ENCODE measurements at regions not wholly inside any gene's neighbourhood (a gene's known extent, or its start where the extent isn't known, plus 50 kb on each side); places are given as distances from the start of the nearest gene placed in this dataset.

DNA sequence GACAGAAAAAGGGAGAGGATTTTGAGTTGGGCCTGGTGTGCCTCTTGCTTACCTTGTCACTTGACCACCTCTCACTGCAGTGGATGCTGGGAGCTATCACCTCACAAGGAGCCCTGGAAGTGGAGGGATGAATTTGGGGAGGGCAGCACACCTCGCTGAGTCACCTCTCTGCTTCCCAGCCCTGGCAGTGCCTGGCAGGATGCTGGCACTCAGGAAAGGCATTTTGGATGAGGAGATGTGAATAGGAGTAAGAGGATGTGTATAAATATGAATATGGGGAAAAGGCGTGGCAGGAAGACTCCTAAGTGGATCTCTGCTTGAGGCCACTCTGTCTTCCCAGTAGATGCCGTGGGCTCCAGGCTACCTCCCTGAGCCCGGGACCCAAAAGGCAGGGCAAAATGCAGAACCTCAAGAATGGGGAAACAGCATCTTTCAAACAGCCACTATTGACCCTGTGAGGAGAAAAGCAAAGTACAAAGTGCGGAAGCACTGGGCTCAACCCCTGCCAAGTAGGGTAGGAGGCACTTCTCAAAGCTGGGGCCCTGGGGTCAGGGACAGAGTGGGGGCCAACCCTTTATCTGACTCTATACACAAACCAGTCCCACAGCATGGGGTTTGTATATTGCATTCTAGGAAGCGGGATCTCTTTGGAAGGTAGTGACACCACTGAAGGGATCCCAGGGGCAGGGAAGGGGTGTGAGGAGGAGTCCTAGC, 164.5 kb upstream of the GLI2 start:
- no peak for DNase-seq

DNA sequence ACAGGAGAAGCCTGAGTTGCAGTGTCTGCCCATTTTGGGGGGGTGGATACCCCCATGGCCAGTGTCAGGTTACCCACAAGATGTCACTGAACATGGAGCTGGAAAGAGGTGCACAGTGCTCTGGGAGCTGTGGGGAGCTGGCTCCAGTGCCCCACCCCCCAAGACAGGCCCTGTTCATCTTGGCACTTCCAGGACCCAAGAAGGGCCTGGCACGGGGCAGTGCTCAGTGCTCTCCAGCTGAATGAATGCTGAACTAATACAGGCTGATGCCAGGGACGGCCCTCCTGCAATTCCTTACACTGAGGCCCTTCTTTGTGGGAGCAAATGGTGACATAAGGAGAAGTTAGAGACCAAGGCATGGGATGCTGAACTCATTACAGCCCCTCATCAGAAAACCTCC, 163.4 kb upstream of the GLI2 start:
- no peak for DNase-seq

DNA sequence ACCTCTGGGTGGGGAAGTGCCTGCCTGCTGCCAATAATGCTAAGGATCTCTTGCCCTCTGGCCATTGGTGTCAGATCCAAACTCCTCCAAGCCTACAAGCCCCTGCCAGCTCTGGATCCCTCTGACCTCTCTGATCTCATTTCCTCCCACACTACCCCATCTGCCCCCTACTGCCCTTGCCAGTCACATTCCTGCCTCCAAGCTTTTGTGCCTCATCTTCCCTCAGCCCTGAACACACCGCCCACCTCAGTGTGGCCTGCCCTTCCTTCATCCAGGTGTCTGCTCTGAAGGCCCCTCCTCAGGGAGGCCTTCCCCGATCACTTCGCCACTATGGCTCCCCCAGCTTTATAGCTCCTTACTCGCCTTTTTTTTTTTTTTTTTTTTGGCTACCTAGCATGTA, 161.0 kb upstream of the GLI2 start:
- DNase-seq = no peak

DNA sequence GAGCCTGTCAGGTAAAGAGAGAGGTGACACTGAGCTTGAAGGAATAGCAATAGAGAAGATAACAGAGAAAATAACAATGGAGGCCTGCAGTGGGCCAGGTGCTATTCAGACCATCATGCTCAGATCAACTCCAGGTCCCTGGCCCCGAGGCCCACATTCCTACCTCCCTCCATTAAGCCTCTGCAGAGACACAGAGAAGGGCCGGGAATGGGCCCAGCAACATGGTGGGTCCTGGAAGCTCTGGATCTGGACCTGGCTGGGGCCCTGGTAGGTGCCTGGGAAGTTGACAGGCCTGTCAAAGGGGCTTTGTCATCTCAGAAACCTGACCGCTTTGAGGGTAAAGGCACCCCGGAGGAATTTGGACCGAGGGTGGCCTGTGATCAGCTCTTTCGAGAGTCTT, 159.7 kb upstream of the GLI2 start:
- DNase-seq = no peak

DNA sequence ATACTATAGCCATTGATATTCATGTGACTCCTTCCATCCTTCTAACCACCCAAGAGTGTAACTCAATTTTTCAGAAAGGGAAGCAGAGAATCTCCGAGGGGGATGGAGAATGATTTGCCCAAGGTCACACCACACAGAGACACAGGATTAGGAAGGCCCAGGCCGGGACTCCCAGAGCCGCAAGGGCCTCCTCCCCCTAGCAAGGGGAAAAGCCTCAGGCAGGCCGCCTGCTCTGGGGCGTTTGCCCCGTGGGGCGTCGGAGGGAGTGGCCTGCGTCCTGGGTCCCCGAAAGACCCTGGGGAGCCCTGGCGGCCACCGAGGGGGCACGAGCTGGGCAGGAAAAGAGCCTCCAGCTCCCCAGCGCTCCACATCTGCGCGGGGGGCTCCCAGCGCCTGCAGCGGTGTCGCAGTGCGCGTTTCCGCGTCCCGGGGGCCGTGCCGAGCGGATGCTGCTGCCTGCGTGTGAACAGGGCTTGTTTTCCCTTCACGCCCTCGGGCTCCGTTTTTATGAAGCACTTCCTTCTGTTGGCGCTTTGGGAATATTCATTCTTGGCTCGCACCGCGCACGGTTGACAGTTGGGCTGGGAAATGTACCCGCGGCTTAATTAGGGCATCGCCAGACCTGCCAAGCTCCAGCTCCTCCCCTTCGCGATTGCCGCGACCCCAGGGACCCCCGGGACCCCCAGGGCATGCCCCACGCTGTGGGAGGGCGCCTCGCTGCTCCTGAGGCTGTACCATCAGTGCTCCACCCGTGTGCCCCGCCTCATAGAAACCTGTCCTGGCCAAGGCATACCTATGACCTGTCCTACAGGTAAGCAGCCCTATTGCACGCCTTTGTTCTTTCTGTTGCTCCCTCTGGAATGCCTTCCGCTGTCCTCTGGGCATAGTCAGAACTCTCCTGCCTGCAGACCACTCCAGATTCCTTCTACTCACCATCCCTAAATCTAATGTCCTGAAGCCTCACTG, 158.9 kb upstream of the GLI2 start:
- no peak for DNase-seq

DNA sequence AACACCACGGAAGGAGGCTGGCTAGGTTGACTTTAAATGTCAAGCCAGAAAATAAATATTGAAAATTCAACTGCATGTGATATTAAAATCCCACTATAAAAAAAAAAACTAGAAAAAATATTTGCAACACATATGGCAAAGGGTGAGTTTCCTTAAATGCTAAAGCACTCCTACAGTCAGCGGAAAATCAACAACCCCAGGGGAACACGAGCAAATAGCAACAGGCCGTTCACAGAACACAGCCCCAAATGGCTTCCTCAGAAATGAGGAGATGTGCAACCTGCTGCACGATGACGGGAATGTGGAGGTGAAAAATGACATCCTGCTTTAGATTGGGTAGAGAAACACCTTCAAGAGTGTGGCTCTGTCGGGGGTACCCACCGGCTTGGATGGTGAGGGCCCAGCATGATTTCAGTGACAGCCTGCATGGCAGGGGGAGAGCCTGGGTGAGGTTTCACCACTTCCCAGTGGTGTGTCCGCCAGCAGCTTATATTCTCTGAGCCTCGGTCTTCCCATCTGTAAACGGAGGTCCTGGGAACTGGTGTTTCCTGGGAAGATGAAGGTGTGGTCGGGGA, 157.9 kb upstream of the GLI2 start:
- DNase-seq = no peak

DNA sequence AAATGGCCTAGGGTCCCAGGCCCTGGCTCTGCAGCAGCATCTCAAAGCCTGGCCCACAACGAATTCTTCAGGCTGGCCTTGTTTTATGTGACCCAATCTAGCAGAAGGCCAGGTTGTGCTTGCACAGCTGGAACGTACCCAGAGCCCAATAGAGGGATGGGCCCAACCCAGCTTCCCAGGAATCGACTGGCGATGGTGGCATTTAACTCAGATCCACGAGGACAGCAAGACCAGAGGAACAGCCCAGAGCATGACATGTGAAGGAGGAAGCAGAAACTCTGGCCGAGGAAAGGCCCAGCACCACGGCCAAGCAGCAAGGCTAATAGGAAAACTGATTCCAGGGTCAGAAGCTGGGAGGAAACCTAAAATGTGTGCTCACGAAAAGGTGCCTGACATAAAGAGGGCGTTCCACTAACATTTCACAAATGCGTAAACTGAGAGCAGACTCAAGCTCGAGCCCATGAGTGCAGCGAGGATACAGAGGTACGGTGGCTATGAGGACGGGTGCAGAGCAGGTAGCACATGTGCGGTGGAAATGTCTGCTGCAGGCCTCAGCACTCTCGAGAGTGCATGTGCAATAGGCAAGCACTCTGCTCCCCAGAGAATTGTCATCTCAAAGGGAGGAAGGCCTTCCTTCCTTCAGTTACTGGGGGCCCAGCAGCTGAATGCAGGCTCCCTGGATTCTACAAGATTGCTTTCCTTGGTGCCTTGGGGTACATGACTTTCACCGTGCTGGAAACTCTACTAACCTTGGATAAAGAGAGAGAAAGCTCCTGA, 156.9 kb upstream of the GLI2 start:
- DNase-seq = no peak

DNA sequence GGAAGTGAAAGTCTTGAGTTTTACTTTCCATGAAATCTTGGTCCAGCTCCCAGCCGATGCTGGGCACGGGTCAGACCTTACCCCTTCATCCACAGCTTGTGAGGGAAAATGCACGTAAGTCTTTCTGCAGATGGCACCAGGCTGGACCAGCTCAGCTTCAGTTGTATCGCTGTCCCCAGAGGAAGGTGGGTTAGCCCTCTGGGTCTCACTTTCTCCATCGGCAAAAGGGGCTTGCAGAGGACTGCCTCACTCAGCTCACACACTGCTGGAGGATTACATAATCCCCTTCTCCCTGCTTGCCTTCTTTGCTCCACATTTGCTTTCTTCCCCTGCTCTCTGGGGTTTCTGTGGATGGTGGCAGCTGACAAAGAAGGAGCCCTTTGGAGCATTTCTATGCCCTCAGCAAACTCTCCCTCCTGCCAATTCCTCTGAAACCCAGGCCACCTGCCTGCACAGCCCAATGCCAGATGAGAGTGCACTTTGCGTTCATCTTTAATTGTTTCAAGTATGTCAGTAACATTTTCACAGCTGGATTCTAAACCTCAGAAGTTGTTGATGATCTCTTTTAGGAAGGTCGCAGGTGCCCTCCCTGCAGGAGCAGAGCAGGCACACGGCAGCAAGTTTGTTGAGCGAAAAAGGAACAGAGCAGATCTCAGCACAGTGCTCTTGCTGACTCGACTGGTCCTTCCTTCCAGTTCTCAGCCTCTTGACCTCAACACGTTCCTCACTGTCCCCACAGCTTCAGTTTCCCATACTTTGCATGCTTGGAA, 155.6 kb upstream of the GLI2 start:
- no peak for DNase-seq

DNA sequence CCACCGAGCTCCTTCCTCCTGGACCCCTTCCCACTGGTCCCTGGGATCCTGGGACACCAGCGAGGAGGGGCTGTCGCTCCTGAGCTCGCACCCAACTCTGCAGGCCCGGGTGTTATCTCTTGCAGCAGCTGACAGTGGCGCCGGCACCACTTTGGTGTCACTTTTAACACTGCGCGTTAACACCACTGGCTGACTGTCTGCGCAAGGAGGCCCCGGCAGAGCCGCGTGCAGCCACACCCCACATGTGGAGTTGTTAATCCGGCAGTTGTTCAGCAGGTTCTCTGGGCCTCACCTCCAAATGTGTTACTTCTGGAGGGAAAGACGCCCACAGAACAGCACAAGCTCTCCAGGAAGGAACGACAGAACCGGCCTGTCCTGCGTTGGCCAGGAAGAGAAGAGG, 155.0 kb upstream of the GLI2 start:
- no peak for DNase-seq

DNA sequence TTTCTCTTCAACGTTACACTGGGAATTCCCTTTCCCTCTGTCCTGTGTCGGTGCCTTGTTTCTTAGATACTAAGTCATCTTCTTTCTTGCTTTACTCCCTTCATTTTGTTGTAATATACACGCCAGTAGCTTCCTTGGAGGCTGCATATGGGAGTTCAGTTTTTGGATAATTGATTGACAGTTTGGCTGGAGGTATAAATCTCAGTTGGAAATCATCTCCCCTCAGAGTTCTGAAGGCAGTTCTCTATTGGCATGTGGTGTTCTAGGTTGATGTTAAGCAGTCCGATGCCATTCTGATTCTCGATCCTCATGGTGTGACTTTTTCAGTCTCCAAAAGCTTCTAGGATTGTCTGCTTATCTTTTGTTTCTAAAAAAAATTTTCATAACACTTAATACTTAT, 152.5 kb upstream of the GLI2 start:
- no peak for DNase-seq

DNA sequence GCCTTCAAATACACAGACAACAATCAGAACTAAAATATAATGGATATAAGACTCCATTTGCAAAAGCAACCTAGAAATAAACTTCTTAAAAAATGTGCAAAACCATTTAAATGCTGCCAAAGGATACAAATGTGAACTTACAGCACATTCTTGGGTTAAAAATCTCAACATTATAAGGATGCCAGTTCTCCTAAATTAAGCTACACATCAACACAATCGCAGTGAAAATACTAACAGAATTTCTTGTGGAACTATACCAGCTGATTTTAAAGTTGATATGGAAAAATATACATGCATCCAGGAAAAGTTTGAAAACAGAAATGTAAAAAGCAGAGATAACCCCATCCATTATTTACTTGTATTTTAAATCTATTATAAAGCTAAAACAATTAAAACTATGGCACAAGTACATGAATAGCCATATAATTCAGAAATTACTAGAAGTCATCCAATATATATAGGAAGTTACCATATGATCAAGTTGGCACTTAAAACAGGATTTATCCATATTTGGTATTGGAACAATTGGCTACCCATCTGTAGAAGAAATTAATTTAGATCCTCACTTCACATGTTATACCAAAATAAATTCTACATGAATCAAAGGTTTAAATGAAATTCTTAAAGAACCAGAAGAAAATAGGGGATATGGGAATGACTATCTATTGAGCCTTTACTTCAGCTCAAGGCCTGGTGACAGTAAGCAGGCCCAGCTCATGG, 151.7 kb upstream of the GLI2 start:
- DNase-seq = no peak

DNA sequence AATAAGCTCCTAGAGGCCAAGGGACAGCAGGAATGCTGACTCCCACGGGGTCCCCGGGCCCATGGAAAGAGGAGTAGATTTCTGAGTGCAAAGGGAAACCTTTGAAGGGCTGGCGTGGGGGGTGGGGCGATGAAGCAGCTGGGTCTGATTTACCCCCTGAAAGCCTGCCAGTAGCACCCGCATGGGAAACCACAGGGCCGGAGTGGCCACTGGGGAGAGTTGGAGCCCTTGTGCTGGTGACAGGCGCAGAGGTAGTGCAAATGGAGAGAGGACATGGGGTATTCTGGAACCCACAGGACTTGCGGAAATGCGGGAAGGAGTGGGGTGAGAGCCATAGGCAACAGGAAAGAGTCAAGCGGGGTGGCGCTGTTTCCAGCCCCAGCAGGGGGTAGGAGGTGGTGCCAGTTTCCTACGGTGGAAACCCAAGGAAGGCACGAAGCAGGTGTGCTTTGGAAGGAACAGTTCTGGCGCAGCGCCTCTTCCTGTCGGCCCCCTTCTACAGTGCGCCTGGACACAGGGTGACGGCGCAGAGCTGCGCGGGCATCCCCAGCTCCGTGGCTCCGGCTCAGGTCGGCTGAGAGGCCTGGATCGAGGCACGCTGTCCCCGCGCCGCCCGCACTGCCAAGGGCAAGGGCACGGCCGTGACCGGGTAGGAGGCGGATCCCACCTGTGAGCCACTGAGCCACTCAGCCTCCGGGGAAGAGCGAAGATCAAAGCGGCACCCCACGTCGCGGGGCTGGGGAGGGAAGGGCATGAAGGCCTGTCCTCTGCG, 149.0 kb upstream of the GLI2 start:
- DNase-seq = no peak

DNA sequence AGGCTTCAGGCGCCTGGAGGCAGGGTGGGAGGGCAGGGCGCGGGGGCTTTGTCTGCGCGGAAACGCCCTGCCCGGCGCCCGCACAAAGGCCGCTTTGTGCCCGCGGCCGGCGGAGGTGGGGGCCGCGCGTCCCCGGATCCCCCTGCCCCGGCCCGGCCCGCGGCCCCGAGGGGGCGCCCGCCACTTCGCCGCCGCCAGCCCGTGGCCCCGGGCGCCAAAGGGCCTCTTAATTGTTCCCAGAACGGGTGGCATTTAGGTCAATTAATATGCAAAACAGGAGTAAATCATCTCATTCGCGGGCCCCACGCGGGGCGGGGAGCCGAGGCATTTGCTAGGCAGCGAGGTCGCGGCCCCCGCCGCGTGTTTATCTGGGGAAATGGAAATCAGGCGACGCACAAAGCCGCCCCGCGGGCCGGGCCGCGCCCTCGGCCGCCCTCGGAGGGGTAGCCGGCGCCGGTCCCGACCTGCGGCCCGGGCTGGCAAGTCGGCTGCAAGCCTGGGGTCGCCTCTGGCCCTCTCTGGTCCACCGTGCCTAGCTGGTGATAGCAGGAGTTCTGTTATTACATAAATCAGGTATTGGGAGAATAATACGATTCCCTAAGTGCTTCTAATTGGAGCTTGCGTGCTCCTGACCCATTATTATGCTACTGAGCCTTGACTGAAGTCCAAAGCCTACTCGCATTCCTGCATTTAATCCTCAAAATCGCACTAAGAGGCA, 148.2 kb upstream of the GLI2 start:
- no peak for DNase-seq

DNA sequence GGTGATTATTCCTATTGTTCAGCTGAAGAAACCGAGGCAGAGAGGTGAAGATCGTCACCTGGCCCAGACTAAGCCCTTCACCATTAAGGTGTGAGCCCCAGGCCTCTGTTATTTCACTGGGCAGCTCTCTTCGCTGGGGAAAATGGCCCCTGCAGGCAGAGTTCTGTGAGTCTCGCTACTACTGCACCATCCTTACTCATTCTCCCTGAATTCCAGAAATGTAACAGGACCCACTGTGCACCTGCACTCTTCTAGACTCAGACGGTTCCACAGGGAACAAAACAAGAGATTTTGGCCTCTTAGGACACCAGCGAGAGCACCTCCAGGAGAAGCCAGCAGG, 147.7 kb upstream of the GLI2 start:
- DNase-seq = no peak

DNA sequence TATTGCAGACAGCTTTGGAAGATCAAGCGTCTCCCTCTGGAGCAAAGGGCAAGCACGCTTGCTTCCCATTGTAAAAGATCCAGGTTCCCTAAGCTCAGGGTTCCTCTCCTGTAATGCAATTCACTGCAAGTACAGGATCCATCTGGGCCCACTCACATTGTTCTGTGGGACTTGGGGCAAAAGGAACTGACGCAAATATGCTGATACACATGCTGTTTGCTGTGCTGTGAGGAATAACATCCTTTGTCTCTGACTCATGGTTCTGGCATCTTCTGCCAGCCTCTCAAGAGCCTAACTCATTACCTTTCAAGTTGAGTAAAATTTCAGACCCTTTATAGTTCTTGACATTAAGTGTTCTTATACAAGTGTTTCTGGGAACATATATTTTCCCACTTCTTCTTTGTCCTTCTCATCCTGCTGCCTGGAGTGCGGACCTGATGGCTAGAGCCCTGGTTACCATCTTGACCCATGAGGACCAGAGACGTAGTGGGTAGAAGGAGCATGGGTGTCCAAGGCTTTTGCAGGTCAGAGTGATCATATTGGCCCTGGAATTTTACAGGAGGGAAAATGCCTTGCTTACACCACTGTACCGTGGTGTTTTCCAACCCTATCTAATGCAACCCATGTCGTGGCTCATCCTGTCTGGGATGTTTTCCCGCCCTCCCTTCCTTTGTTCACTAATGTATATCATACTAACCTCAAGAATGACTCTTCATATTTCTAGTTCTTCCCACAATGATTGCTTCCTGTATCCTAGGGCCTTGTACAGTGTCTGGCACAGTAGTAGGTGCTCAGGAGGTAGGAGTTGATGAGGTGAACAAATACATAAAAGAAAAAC, 145.7 kb upstream of the GLI2 start:
- DNase-seq = no peak

DNA sequence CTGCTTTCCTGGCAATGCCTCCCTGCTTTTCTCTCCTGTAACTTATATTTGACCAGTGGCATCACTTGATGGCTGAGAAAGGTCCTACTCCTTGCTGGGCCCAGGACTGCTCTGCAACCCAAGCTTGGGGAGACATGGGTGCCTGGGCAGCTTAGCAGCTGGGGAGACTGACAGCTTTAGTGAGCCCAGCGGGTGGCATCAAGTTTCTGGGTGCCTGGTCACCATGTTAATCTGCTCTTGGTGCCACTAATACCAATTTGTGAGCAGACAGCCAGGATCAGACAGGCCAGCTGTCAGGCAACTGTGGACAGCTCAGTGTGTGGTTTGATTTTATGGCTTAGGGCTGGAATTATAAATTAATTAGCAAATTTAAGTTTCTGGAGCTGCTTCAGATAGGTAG, 144.8 kb upstream of the GLI2 start:
- no peak for DNase-seq

DNA sequence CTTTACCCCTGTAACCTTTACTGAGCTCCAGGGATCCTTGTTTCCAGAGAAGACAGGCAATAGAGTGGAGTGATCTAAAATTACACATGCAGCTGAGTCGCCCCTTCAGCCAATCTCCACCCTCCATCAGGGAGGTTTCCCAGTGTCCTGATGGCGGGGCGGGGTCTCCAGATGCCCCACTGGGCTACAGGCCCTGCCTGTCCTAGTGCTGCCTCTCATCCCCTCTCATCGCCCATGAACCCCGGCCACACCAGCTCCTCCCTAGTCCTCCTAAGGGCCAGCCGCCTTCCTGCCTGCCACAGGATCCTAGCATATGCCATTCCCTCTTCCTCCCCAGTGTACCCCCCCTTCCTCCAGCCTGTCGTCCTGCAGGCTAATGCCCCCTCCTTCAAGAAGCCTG, 144.1 kb upstream of the GLI2 start:
- no peak for DNase-seq

DNA sequence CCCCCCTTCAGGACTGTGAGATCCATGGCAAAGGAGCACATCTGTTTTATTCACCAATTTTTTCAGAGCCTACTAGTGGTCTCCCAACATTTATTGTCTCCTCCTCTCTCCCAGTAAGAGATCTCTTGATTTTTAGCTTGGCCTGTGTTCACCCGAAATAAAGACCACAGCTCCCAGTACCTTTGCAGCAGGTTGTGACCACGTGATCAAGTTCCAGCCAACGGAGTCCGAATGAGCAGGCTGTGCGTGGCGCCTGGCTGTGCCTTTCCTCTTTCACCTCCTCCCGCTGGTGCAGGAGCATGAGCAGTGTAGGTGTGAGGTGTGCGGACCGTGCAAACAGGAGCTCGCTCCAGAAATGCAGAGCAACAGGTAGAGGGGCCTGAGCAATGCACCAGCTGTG, 143.6 kb upstream of the GLI2 start:
- DNase-seq = no peak

All from occipital lobe (tissue), 1 donor.